ENCODE measurements at regions not wholly inside any gene's neighbourhood (a gene's known extent, or its start where the extent isn't known, plus 50 kb on each side); places are given as distances from the start of the nearest gene placed in this dataset.

DNA sequence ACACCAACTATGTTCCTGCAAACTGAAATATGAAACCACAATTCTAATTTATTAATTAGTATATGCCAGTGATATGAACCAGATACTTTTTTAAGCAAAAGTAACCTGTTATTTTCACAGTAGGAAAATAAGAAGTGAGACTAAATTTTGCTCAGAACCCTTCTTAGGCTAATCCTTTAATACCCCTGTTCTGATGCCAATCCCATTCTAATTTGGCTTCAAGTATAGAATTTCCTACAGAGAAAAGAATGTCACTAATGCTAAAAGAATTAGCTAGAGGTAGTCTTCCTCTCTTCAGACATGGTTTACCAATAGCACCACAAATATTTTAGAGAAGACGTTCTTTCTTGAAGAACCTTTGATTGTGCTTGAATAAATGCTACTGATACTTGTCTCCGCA, 758.4 kb downstream of the FLRT2 start:
- TF ChIP-seq, protein P1, sequence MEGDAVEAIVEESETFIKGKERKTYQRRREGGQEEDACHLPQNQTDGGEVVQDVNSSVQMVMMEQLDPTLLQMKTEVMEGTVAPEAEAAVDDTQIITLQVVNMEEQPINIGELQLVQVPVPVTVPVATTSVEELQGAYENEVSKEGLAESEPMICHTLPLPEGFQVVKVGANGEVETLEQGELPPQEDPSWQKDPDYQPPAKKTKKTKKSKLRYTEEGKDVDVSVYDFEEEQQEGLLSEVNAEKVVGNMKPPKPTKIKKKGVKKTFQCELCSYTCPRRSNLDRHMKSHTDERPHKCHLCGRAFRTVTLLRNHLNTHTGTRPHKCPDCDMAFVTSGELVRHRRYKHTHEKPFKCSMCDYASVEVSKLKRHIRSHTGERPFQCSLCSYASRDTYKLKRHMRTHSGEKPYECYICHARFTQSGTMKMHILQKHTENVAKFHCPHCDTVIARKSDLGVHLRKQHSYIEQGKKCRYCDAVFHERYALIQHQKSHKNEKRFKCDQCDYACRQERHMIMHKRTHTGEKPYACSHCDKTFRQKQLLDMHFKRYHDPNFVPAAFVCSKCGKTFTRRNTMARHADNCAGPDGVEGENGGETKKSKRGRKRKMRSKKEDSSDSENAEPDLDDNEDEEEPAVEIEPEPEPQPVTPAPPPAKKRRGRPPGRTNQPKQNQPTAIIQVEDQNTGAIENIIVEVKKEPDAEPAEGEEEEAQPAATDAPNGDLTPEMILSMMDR (IDR thresholded peaks at IDR 0.05; ENCODE audit: insufficient read depth, low read length, poor library complexity, severe bottlenecking): no peak
- DNase-seq (ENCODE audit: extremely low read depth, insufficient read length): no peak
- H3K4me3 ChIP-seq (replicated peaks; ENCODE audit: low read depth, low read length): no peak overlapping the region

DNA sequence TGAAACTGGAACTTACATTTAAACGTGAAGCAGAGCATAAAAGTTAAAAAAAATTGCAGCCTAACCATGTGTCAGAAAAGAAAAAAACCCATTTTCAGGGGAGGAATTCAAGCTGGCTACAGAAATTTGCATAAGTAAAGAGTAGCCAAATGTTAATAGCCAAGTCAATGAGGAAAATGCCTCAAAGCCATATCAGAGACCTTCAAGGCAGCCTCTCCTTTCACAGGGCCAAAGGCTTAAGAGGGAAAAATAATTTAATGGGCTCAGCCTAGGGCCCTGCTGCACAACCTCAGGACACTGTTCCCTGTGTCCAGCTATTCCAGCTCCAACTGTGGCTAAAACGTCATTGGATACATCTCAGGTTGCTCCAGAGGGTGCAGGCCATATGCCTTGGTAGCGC, 749.5 kb downstream of the FLRT2 start:
- no peak for DNase-seq (ENCODE audit: extremely low read depth, insufficient read length)
- H3K27me3 ChIP-seq (replicated peaks; ENCODE audit: control insufficient read depth, insufficient read depth, low read length): no peaks in the 10 kb centered on the region
- no peak overlapping the region for H3K4me3 ChIP-seq (replicated peaks; ENCODE audit: low read depth, low read length)
- TF ChIP-seq, protein P1 (IDR thresholded peaks at IDR 0.05; ENCODE audit: insufficient read depth, low read length, poor library complexity, severe bottlenecking): no peak
- H3K36me3 ChIP-seq (ENCODE audit: control insufficient read depth, insufficient read depth, low read length): no peaks in the 10 kb centered on the region

More for the DNA sequence above, 758.4 kb downstream of the FLRT2 start:
- H3K27me3 ChIP-seq (replicated peaks; ENCODE audit: control insufficient read depth, insufficient read depth, low read length): no peaks in the 10 kb centered on the region
- no peaks in the 10 kb centered on the region for H3K36me3 ChIP-seq (ENCODE audit: control insufficient read depth, insufficient read depth, low read length)

DNA sequence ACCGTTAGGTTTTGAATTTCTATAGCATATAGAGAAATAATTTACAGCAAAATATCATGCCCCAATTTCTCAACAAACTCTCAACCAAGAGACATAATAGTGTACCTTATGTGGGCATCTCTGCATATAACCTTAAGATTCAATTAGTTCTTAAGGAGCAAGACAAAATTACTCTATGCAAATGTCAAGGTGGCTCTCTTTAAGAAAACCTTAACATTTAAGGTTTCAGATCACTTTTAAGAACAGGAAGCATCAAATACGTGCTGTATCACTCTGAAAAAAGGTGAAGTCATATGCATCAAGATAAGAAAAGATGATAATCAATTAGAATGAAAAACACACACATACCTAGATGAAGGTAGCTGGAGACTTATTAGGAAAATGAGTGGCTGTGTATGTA, 728.0 kb downstream of the FLRT2 start:
- TF ChIP-seq, protein P1 (IDR thresholded peaks at IDR 0.05; ENCODE audit: insufficient read depth, low read length, poor library complexity, severe bottlenecking): no peak
- DNase-seq (ENCODE audit: extremely low read depth, insufficient read length): no peak
- no peak overlapping the region for H3K4me3 ChIP-seq (replicated peaks; ENCODE audit: low read depth, low read length)
- H3K36me3 ChIP-seq (ENCODE audit: control insufficient read depth, insufficient read depth, low read length): no peaks in the 10 kb centered on the region
- H3K27me3 ChIP-seq (replicated peaks; ENCODE audit: control insufficient read depth, insufficient read depth, low read length): no peaks in the 10 kb centered on the region

DNA sequence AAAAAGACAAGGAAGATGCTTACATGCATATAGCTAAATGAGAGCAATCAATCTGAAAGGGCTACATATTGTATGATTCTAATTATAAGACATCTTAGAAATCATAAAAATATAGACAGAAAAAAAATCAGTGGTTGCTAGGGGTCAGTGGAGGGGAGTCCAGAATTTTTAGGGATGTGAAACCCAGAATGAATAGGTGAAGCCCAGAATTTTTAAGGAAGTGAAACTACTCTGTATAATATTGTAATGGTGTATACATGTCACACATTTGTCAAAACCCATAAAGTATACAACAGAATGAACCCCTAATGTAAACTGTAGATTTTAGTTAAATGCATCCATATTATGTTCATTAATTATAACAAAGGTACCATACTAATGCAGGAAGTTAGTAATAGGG, 713.2 kb downstream of the FLRT2 start:
- TF ChIP-seq, protein P1 (IDR thresholded peaks at IDR 0.05; ENCODE audit: insufficient read depth, low read length, poor library complexity, severe bottlenecking): no peak
- H3K4me3 ChIP-seq (replicated peaks; ENCODE audit: low read depth, low read length): no peak overlapping the region
- no peaks in the 10 kb centered on the region for H3K36me3 ChIP-seq (ENCODE audit: control insufficient read depth, insufficient read depth, low read length)
- DNase-seq (ENCODE audit: extremely low read depth, insufficient read length): no peak
- no peaks in the 10 kb centered on the region for H3K27me3 ChIP-seq (replicated peaks; ENCODE audit: control insufficient read depth, insufficient read depth, low read length)

DNA sequence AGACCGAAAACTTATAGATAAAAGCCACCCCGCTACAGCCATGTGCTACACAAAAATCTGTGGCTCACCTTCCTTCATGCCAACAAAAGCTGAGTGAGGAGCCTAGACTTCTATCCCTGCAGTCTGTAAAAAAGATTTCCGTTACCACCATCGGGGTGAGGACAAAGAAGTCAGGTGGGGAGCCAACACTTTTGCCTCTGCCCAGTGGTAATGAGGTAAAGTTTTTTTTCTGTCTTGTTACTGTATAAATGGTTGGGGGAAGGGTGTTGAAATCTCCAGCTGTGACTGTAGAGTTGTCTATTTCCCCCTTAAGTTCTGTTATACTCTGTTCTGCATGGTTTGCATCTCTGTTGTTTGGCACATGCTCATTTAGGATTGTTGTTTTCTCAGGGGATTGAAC, 707.8 kb downstream of the FLRT2 start:
- no peak overlapping the region for H3K4me3 ChIP-seq (replicated peaks; ENCODE audit: low read depth, low read length)
- TF ChIP-seq, protein P1 (IDR thresholded peaks at IDR 0.05; ENCODE audit: insufficient read depth, low read length, poor library complexity, severe bottlenecking): no peak
- DNase-seq (ENCODE audit: extremely low read depth, insufficient read length): no peak
- no peaks in the 10 kb centered on the region for H3K36me3 ChIP-seq (ENCODE audit: control insufficient read depth, insufficient read depth, low read length)
- H3K27me3 ChIP-seq (replicated peaks; ENCODE audit: control insufficient read depth, insufficient read depth, low read length): no peaks in the 10 kb centered on the region

DNA sequence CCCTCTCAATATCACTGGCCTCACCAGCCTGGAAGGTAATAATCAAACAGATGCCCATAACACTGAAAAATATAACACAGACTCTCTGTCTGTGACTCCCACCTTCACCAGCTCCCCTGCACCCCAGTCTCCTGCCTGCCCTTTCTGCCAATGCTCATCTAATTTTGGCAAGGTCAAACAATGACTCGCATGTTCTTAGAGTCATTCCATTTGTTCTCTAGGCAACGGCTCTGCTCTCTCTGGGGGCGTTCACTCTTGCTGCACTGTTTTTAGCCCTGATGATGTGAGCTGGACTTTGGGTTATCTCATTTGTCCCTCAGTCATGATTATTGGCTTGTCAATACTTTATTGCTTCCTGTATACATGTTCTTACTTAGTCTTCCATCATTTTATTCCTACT, 691.8 kb downstream of the FLRT2 start:
- no peaks in the 10 kb centered on the region for H3K36me3 ChIP-seq (ENCODE audit: control insufficient read depth, insufficient read depth, low read length)
- DNase-seq (ENCODE audit: extremely low read depth, insufficient read length): no peak
- TF ChIP-seq, protein P1 (IDR thresholded peaks at IDR 0.05; ENCODE audit: insufficient read depth, low read length, poor library complexity, severe bottlenecking): no peak
- H3K27me3 ChIP-seq (replicated peaks; ENCODE audit: control insufficient read depth, insufficient read depth, low read length): no peaks in the 10 kb centered on the region
- H3K4me3 ChIP-seq (replicated peaks; ENCODE audit: low read depth, low read length): no peak overlapping the region
